Adrenal gland (tissue), 5 donors: ENCODE measurements at regions not wholly inside any gene's neighbourhood (a gene's known extent, or its start where the extent isn't known, plus 50 kb on each side); places are given as distances from the start of the nearest gene placed in this dataset.

Experiments used
- CTCF ChIP-seq, 6 experiments: fragments of 450-650 bp in 4 of 6; fragments of 200-600 bp in 2 of 6; sonication (generic) in 1 of 6; IDR thresholded peaks; 1 replicate in 5 of 6; 2 replicates in 1 of 6; pipeline versions ENCODE4 v1.5.1 to v1.8.0; 2016 to 2021; ENCODE audit warnings: antibody characterized with exemption in 6 of 6, mild to moderate bottlenecking in 2 of 6, moderate library complexity in 1 of 6
- POLR2A ChIP-seq, 2 donors: fragments of 450-650 bp; IDR thresholded peaks; one replicate each; pipeline ENCODE4 v1.6.1; 2017; ENCODE audit warnings: antibody characterized with exemption in 2 of 2, mild to moderate bottlenecking in 2 of 2, moderate library complexity in 1 of 2
- donor health status: DM: no; HTN: no; CAD: no.

GRCh38 chr5:23755906-23756305 is 248.5 kb downstream of the PRDM9 start:
- TF ChIP-seq CTCF (IDR thresholded peaks at IDR 0.05): no peak
- no peak for TF ChIP-seq POLR2A (IDR thresholded peaks at IDR 0.05)
